Endothelial cell of umbilical vein (primary cell): ENCODE measurements at regions not wholly inside any gene's neighbourhood (a gene's known extent, or its start where the extent isn't known, plus 50 kb on each side); places are given as distances from the start of the nearest gene placed in this dataset.

ENCODE experiments used
- CTCF ChIP-seq, 2 donors: IDR thresholded peaks; 1 replicate in 1 of 2; 2 replicates in 1 of 2; pipeline ENCODE4 v1.5.1; 2011; ENCODE audit warnings: low read length in 2 of 2, mild to moderate bottlenecking in 2 of 2, moderate library complexity in 2 of 2, control low read depth in 1 of 2, inconsistent platforms in 1 of 2, low read depth in 1 of 2; ENCODE audit not compliant: insufficient read depth in 1 of 2; ENCODE audit errors: extremely low read depth in 1 of 2
- EZH2 ChIP-seq: IDR thresholded peaks from 2 replicates; pipeline ENCODE4 v1.6.1; 2012; ENCODE audit warnings: borderline replicate concordance, low read depth, mild to moderate bottlenecking, moderate library complexity, low read length, inconsistent platforms; ENCODE audit not compliant: severe bottlenecking
- FOS ChIP-seq: IDR thresholded peaks from 2 replicates; pipeline ENCODE4 v1.6.1; 2011; ENCODE audit warnings: mild to moderate bottlenecking, low read length, moderate library complexity, borderline replicate concordance; ENCODE audit not compliant: insufficient read depth
- POLR2A ChIP-seq: IDR thresholded peaks from 2 replicates; pipeline ENCODE4 v1.6.1; 2012; ENCODE audit warnings: low read depth, mild to moderate bottlenecking, control low read depth, low read length

DNA sequence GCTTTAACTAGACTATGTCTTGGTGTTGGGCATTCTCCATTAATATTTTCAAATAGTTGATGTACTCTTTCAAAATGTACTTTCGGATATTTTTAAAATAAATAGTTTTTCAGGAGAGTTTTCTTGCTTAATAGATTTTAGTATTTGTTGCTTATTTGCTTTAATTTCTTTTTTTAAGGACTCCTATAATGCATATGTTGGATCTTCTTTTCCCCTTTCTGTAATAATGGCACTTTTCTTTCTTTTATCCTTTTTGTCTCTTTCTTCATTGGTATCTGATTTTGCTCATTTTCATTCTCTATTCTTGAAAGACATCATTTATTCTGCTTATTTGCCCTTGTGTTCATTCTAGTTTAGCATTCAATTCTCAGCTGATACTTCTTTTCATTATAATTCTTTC is 791.6 kb downstream of the GALR1 start:
- TF ChIP-seq FOS, result no peak
- TF ChIP-seq POLR2A, result no peak
- no peak for TF ChIP-seq CTCF (IDR thresholded peaks at IDR 0.05; ENCODE audit: extremely low read depth in 1 of 2, insufficient read depth in 1 of 2, low read depth in 1 of 2, low read length in 2 of 2)
- TF ChIP-seq EZH2, result no peak
